Renal cortex interstitium (tissue), 11 donors: ENCODE measurements at regions not wholly inside any gene's neighbourhood (a gene's known extent, or its start where the extent isn't known, plus 50 kb on each side); places are given as distances from the start of the nearest gene placed in this dataset.
"Not testable (repeated sequence)": the region's sequence is repeated elsewhere in the genome, so short reads cannot be mapped to it uniquely, and the experiment has no call there.

Source experiments
- DNase-seq, 11 donors: peaks; one replicate each; pipeline ENCODE4 v3.0.0-alpha.2; 2013; ENCODE audit warnings: low read depth in 9 of 11, low spot score in 4 of 11; ENCODE audit errors: extremely low read depth in 1 of 11

DNA sequence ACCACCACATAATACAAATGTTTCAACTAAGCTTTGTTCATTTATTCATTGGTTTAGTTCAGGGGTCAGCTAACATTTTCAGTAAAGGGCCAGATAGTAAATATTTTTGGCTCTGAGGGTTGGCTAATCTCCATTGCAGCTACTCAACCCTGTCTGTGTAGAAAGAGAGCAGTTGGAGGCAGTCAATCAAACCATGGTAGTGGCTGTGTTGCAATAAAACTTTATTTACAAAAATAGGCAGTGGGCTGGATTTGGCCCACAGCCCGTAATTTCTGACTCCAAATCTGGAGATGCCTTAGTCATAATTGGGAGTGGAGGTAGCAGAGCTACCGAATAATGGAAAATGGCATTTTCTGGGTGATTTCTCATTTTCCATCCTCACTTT is 242.5 kb upstream of the ZFP64 start:
- DNase-seq, result no peak

- no peak for DNase-seq
These were observed 241.9 kb upstream of the ZFP64 start for GRCh38 chr20:52433326-52434040.

DNA sequence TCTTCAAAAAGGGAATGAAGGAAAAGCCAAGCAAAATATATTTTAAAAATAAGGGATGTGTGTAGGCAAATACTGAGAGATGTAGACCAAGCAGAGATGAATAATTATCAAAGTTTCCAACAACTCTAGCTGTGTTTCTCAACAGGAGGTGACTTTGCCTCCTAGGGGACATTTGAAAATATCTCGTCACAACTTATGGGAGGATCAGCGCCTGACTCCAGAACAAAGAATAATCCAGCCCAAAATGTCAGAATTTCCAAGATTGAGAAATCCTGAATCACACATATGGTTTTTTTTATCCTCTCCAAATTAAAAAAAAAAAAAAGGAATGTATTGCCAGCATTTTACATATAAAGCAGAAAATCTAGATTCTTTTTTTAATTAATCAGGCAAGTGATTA is 241.2 kb upstream of the ZFP64 start:
- DNase-seq, result no peak

DNA sequence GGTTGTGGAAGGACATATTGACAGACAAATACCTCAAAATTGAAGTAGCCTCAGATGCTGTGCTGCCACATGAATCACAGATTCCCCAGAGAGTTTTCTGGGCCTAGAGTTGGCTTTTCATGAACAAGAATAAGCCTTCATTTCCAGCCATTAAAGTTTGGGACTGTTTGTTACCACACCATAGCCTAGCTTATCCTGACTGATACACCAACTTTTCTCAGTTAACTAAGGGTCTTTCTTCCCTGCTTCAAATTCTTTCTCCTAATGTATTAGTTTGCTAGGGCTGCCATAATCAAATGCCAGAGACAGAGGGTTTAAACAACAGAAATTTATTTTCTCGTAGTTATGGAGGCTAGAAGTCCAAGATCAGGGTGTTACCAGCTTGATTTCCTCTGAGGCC is 237.4 kb upstream of the ZFP64 start:
- DNase-seq, result no peak

DNA sequence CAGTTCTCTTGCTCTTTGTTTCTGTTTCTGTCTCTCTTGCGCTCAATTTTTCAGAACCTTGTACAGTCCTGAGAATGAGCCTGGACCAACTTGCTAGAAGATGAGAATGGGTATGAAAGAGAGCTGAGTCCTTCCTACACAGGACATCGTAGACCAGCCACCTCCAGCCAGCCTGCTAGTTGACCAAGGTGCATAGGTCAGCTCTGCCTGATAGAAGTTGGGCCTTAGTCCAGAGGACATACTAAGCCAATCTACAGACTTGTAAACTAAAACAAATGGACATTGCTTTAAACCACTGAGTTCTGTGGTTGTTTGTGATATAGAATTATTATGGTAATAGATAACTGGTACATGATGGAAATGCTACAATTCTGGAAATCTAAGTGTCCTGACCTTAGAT is 236.4 kb upstream of the ZFP64 start:
- no peak for DNase-seq

GRCh38 chr20:52426856-52427255 is 235.3 kb upstream of the ZFP64 start:
- no peak for DNase-seq

DNA sequence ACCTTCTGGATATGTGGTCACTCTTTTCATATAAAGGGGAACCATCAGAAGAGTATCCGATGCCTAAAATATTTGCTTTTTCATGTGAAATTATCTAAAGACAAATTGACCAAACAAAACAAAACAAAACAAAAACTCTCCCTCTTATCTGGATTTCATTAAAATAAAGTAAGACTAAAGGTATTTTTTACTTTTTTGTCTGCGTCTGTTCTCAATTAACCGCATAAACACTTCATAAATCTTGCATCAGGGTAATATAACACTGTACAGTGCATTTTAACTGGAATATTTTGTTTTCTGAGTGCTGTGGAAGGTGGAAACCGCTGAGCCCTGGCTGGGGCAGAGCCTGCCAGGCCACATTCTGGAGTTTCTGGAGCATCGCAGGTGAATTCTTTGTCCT is 234.1 kb upstream of the ZFP64 start:
- no peak for DNase-seq

GRCh38 chr20:52425253-52425652 is 233.7 kb upstream of the ZFP64 start:
- no peak for DNase-seq

DNA sequence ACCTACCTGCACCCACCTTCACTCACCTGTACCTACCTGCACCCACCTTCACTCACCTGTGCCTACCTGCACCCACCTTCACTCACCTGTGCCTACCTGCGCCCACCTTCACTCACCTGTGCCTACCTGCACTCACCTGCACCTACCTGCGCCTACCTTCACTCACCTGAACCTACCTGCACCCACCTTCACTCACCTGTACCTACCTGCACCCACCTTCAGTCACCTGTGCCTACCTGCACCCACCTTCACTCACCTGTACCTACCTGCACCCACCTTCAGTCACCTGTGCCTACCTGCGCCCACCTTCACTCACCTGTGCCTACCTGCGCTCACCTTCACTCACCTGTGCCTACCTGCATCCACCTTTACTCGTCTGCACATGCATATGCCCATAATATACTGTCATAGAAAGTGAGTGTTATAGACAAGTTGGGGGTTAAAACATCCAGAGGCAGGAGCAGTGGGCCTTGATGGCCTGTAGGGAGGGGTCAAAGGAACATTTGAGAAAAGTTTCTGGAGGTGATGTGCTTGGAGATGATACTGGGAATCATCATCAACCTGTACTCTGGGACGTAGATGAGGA is 232.9 kb upstream of the ZFP64 start:
- DNase-seq, result not testable (repeated sequence)

DNA sequence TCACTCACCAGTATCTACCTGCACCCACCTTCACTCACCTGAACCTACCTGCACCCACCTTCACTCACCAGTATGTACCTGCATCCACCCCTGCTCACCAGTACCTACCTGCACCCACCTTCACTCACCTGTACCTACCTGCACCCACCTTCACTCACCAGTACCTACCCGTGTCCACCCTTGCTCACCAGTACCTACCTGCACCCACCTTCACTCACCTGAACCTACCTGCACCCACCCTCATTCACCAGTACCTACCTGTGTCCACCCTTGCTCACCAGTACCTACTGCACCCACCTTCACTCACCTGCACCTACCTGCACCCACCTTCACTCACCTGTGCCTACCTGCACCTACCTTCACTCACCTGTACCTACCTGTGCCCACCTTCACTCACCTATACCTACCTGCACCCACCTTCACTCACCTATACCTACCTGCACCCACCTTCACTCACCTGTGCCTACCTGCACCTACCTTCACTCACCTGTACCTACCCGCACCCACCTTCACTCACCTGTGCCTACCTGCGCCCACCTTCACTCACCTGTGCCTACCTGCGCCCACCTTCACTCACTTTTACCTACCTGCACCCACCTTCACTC is 232.1 kb upstream of the ZFP64 start:
- not testable (repeated sequence) for DNase-seq

DNA sequence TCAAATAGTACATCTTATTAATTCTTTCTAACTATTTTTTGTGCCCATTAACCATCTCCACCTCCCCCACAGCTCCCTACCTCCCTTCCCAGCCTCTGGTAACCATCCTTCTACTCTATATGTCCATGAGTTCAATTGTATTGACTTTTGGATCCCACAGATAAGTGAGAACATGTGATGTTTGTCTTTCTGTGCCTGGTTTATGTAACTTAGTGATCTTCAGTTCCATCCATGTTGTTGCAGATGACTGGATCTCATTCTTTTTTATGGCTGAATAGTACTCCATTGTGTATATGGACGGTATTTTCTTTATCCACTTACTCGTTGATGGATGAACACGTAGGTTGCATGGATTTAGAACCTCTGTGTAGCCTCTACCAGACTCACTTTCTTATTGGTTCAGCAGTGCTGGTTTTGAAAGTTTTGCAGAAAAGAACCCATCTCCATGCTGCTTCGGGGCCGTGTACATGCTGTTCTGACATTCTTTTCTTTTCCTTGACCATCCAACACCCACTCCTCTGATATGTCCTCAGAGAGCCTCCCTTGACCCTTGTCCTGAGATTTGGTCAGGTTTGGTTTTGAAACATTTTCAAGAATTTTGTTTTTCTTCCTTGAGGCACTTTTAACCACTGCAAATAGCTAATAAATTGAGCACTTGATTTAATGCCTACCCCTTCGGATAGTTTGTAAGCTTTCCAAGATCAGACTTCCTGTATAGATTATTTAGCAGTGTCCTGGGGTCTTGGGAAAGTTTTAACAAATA is 231.2 kb upstream of the ZFP64 start:
- peak in 3 of 11 donors; percentile 13 to 31 (median 20) for DNase-seq

- DNase-seq, result no peak
These were observed 229.2 kb upstream of the ZFP64 start for GRCh38 chr20:52420805-52421204.

DNA sequence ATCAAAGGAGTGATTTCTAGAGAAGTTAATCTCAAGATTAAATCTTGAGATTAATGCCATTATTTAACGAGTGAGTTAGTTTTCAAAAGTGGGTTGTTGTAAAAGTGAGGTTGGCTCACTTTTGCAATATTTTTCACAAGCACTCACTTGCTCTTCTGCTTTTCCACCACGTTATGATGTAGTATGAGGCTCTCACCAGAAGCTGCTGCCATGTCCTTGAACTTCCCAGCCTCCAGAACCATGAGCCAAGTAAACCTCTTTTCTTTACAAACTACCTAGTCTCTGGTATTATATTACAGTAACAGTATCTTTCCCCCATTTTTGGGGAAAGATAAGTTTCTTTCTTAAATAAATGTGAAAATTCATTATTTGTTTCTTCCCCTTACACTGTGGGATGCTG is 227.6 kb upstream of the ZFP64 start:
- DNase-seq, result no peak

- DNase-seq, result no peak
These were observed 225.4 kb upstream of the ZFP64 start for GRCh38 chr20:52416953-52417352.

GRCh38 chr20:52411611-52412010 is 220.0 kb upstream of the ZFP64 start:
- no peak for DNase-seq

DNA sequence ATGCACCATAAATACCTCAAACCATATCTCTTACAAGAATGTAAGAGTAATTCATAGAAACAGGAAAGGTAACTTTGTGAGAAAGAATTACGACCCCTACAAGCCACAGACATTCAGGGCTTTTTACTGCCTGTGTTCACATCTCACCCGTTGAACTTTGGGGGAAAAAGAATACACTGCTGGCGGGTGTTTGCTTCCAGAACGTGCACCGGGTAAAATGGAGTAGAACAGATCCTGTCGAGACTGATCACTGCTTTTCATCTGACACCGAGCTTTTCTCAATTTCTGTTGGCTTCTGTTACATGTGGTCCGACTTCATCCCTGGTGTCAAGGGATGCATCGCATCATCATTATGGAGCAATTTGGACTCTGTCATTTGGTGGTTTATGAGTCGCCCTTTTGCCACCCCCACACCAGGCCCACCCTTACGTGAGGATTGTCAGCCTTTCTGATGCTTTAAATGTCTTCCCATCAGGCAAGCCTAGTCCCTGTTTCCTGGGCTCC is 219.2 kb upstream of the ZFP64 start:
- no peak for DNase-seq

DNA sequence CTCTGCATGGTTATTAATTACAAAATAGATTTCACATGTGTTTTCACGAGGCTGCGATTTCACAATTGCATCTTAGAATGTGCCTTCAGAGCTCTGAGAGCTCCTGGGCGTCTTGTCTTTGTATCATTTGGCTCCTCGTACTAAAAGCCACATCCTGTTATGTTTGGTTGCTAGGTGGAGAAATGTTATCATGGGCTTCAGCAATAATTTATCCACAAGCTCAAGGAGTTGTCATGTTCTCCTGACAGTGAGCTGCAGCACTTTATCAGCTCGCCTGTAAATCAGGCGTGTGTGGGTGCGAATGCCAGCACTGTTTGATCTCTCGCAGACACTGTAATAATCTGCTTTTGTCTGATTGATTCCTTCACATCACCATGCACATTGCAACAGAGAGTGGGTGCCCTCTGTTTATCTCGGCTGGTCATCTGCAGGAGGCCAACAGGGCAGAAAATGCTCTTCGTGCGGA is 218.6 kb upstream of the ZFP64 start:
- peak in 7 of 11 donors; percentile 9 to 58 (median 26) for DNase-seq

GRCh38 chr20:52405986-52406385 is 214.4 kb upstream of the ZFP64 start:
- no peak for DNase-seq

DNA sequence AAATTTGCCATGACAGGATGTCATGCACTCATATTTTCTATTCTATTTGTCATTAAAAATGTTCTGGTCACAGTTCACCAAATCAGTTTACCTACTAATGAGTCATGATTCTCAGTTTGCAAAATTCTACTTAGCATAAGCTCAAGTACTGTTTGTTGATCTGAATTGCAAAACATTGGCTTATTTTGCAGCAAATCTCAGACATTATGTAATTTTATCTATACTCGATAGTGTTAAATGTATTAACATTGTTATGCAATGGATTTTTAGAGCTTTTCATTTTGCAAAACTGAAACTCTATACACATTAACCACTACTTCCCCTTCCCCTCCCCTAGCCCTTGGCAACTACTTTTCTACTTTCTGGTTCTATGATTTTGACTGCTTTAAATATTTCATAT is 213.8 kb upstream of the ZFP64 start:
- no peak for DNase-seq

- no peak for DNase-seq
These were observed 213.1 kb upstream of the ZFP64 start for GRCh38 chr20:52404671-52405070.
